Common myeloid progenitor, CD34-positive (primary cell): ENCODE measurements at regions not wholly inside any gene's neighbourhood (a gene's known extent, or its start where the extent isn't known, plus 50 kb on each side); places are given as distances from the start of the nearest gene placed in this dataset.
"Not testable (repeated sequence)": the region's sequence is repeated elsewhere in the genome, so short reads cannot be mapped to it uniquely, and the experiment has no call there.

Experiments used
- CTCF ChIA-PET: fragments of 350-600 bp; sonication (Branson Sonifier 250); formaldehyde crosslinking; loops from one replicate; lab custom pipeline; 2021; ENCODE audit warnings: antibody characterized with exemption; lab: Charles Lee
- POLR2A ChIA-PET: fragments of 350-600 bp; sonication (Branson Sonifier 250); formaldehyde crosslinking; loops from one replicate; lab custom pipeline; 2021; ENCODE audit warnings: antibody characterized with exemption; lab: Charles Lee
- DNase-seq, 3 donors: peaks; one replicate each; pipeline versions ENCODE4 v3.0.0 to v3.0.0-alpha.2; 2013
- H3K27ac ChIP-seq, 2 experiments: 1 replicate in 1 of 2; 2 replicates in 1 of 2; pipeline ENCODE4 v1.7.0; 2013; ENCODE audit warnings: inconsistent platforms in 2 of 2, low read length in 2 of 2, mild to moderate bottlenecking in 2 of 2, low read depth in 1 of 2, moderate library complexity in 1 of 2; ENCODE audit not compliant: severe bottlenecking in 2 of 2, insufficient read depth in 1 of 2, poor library complexity in 1 of 2
- H3K27me3 ChIP-seq, 5 experiments: replicated peaks in 2 of 5; 1 replicate in 3 of 5; 2 replicates in 2 of 5; pipeline versions ENCODE4 v1.6.1 to v1.7.0; 2013; ENCODE audit warnings: low read length in 4 of 5, mild to moderate bottlenecking in 2 of 5, moderate library complexity in 2 of 5, inconsistent platforms in 1 of 5; ENCODE audit not compliant: insufficient read depth in 5 of 5, control insufficient read depth in 4 of 5
- H3K36me3 ChIP-seq, 4 experiments: 1 replicate in 2 of 4; 2 replicates in 2 of 4; pipeline versions ENCODE4 v1.6.1 to v1.7.0; 2013; ENCODE audit warnings: low read length in 3 of 4, control low read depth in 1 of 4, mild to moderate bottlenecking in 1 of 4; ENCODE audit not compliant: control insufficient read depth in 4 of 4, insufficient read depth in 4 of 4
- H3K4me1 ChIP-seq, 4 experiments: 1 replicate in 3 of 4; 2 replicates in 1 of 4; pipeline versions ENCODE4 v1.6.1 to v1.7.1; 2013; ENCODE audit warnings: low read length in 3 of 4, mild to moderate bottlenecking in 3 of 4, control low read depth in 1 of 4, inconsistent platforms in 1 of 4, moderate library complexity in 1 of 4; ENCODE audit not compliant: control insufficient read depth in 4 of 4, insufficient read depth in 4 of 4; ENCODE audit errors: control extremely low read depth in 1 of 4
- H3K4me3 ChIP-seq, 7 experiments: 1 replicate in 4 of 7; 2 replicates in 3 of 7; pipeline versions ENCODE4 v1.5.1 to v1.7.0; 2013; ENCODE audit warnings: mild to moderate bottlenecking in 7 of 7, low read length in 6 of 7, moderate library complexity in 6 of 7, inconsistent platforms in 2 of 7, low read depth in 2 of 7, control low read depth in 1 of 7; ENCODE audit not compliant: insufficient read depth in 4 of 7, control insufficient read depth in 1 of 7; ENCODE audit errors: extremely low read depth in 1 of 7
- H3K9me3 ChIP-seq, 5 experiments: 1 replicate in 4 of 5; 2 replicates in 1 of 5; pipeline versions ENCODE4 v1.6.1 to v1.7.1; 2013; ENCODE audit warnings: low read length in 4 of 5, mild to moderate bottlenecking in 2 of 5, inconsistent platforms in 1 of 5, low read depth in 1 of 5, moderate library complexity in 1 of 5; ENCODE audit not compliant: control insufficient read depth in 4 of 5, insufficient read depth in 2 of 5; ENCODE audit errors: control extremely low read depth in 1 of 5
- WGBS: methylation state at CpG from one replicate; pipeline ENCODE4 v1.1.5; 2013; ENCODE audit not compliant: insufficient coverage; 5-methylcytosine and 5-hydroxymethylcytosine counted together

DNA sequence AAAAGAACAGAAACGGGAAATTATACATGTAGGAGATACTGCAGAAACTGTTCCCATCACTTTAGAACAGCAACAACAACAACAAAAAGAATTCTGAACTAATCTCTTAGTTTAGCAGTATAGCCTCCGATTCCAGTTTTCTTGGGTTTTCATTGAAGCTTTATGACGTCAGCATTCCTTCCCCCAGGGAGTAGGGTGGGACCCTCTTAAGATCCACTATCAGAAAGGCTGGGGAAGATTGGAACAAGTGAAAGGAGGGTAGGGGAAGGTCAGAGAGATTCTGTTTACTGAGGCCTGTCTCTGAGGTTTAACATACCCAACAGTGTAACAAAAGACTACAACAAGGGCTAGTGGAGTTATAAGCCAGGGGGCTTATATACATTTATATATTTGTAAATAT, 121.4 kb upstream of the OLFM3 start:
- Histone ChIP-seq H3K27ac (no peak overlapping the region), H3K27me3 (no peaks in the 10 kb centered on the region), H3K36me3 (no peaks in the 10 kb centered on the region), H3K4me3 (no peak overlapping the region), H3K9me3 (no peaks in the 10 kb centered on the region), H3K4me1 (no peaks in the 10 kb centered on the region)
- WGBS: no CpG with 5 or more reads among the region's 3 CpGs
- ChIA-PET POLR2A (no interaction called here), CTCF (no interaction called here)
- no peak for DNase-seq

DNA sequence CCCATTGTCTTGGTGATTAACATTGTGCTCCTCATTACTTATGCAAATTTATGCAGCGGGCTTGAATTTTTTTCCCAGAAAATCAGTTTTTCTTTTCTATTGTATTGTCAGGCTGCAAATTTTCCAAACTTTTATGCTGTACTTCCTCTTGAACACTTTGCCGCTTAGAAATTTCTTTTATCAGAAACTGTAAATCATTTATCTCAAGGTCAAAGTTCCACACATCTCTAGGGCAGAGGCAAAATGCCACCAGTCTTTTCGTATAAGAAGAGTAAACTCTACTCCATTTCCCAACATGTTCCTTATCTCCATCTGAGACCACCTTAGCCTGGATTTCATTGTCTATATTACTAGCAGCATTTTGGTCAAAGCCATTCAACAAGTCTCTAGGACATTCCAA, 113.9 kb upstream of the OLFM3 start:
- 92% methylated on average over 3 of the region's 3 CpGs for WGBS
- no peak overlapping the region for H3K4me3 ChIP-seq
- no peaks in the 10 kb centered on the region for H3K4me1 ChIP-seq
- ChIA-PET CTCF (no interaction called here), POLR2A (no interaction called here)
- H3K27ac ChIP-seq: no peak overlapping the region
- no peak for DNase-seq
- H3K36me3 ChIP-seq: no peaks in the 10 kb centered on the region
- H3K27me3 ChIP-seq: peaks cover 0 to 2% (median 0%) of the 10 kb centered on the region in 5 experiments
- no peaks in the 10 kb centered on the region for H3K9me3 ChIP-seq

DNA sequence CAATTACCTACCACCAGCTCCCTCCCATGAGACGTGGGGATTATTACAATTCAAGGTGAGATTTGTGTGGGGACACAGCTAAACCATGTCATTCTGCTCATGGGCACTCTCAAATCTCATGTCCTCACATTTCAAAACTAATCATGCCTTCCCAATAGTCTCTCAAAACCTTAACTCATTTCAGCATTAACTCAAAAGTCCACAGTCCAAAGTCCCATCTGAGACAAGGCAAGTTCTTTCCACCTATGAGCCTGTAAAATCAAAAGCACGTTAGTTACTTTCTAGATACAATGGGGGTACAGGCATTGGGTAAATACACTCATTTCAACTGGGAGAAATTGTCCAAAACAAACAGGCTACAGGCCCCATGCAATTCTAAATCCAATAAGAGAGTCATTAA, 112.8 kb upstream of the OLFM3 start:
- POLR2A ChIA-PET: not testable (repeated sequence)

DNA sequence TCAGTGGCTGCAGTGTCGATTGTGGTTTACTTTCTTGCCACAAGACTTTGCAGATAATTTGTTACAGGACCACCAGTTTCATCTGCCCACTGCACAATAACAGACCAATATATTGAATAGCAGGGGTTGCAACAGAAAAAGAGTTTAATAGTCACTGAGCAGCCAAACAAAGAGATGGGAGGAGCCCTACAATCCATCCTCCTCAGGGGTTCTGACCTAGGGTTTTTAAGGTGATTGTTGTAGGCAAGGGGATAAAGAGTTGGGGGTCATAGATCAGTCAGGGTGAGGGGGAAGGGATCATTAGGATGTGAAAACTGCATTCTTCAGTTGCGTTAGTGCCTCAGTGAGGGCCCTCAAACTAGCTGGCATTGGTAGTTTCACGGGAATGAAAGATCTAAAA, 110.7 kb upstream of the OLFM3 start:
- Histone ChIP-seq H3K4me3 (no peak overlapping the region), H3K36me3 (no peaks in the 10 kb centered on the region), H3K4me1 (no peaks in the 10 kb centered on the region), H3K9me3 (no peaks in the 10 kb centered on the region), H3K27ac (no peak overlapping the region), H3K27me3 (peaks cover 0 to 2% (median 0%) of the 10 kb centered on the region in 5 experiments)
- DNase-seq: no peak
- ChIA-PET CTCF (no interaction called here), POLR2A (no interaction called here)
- WGBS: 83% methylated on average over 2 of the region's 3 CpGs

More for the DNA sequence above, 112.8 kb upstream of the OLFM3 start:
- H3K36me3 ChIP-seq, H3K4me1 ChIP-seq, H3K27me3 ChIP-seq, H3K4me3 ChIP-seq, H3K27ac ChIP-seq, H3K9me3 ChIP-seq, DNase-seq, CTCF ChIA-PET: not testable (repeated sequence)
- WGBS: 100% methylated on average over 1 of the region's 2 CpGs

DNA sequence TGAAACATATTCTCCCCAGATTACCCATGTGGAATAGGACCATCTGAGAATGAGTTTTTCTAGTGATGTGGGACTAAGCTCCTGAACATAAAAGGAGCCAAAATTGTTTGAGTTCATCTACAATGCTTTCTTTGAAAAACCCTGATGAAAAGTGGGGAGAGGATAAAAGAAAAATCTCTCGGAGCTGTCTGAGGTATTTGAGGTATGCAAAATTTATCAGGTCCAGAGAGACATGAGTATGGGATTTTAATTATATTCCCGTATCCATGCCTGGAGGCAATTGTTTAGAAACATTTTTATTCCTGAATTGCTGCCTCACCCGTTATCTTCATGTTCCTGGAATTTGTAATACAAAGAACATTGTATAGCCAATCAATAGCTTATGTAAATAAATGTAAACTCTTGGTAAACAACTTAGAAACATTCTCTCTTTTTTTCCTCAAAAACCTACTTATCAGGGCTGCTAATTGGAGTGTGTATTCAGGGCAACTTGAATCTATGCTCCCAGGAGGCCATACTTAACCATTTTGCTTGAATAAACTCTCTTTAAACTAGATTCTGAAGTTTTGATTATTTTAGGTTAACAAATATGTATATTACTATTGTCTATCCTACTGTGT, 109.3 kb upstream of the OLFM3 start:
- DNase-seq: no peak
- ChIA-PET CTCF (no interaction called here), POLR2A (no interaction called here)
- Histone ChIP-seq H3K36me3 (no peaks in the 10 kb centered on the region), H3K4me3 (no peak overlapping the region), H3K27ac (no peak overlapping the region), H3K4me1 (no peaks in the 10 kb centered on the region), H3K9me3 (no peaks in the 10 kb centered on the region), H3K27me3 (peaks cover 0 to 2% (median 0%) of the 10 kb centered on the region in 5 experiments)
- WGBS: 67% methylated on average over 1 of the region's 3 CpGs

DNA sequence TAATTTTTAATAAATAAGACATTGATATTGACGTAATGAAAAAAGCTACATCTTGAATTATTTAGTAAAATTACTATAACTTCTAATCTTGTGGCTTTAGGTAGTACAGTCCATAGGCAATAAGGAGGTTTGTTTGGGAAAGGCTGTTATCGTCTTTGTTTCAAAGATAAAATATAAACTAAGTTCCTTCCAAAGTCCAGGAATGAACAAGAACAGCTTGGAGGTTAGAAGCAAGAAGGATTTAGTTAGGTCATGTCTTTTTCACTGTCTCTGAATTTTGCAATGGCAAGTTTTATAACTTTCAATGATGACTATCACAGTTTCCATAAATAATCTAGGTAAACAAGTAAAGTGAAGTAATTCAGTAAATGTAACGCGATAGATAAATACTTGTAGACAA, 106.9 kb upstream of the OLFM3 start:
- Histone ChIP-seq H3K36me3 (no peaks in the 10 kb centered on the region), H3K9me3 (no peaks in the 10 kb centered on the region), H3K4me1 (no peaks in the 10 kb centered on the region), H3K27me3 (peaks cover 0 to 2% (median 0%) of the 10 kb centered on the region in 5 experiments), H3K27ac (no peak overlapping the region), H3K4me3 (no peak overlapping the region)
- ChIA-PET POLR2A (no interaction called here), CTCF (interaction anchor here (1.4 kb wide), 1 partner anchor 13 kb away, joined by 4 read pairs; no protein-coding TSS in a partner anchor)
- WGBS: no CpG with 5 or more reads among the region's 4 CpGs
- DNase-seq: no peak

GRCh38 chr1:102102276-102102780, 105.6 kb upstream of the OLFM3 start:
- H3K4me1 ChIP-seq: no peaks in the 10 kb centered on the region
- ChIA-PET CTCF (interaction anchor here (1.4 kb wide), 1 partner anchor 12 kb away, joined by 4 read pairs; no protein-coding TSS in a partner anchor), POLR2A (interaction anchor here (0.7 kb wide), 1 partner anchor 1166 kb away, joined by 3 read pairs; no protein-coding TSS in a partner anchor)
- H3K4me3 ChIP-seq: no peak overlapping the region
- DNase-seq: no peak
- H3K27ac ChIP-seq: no peak overlapping the region
- 95% methylated on average over 3 of the region's 3 CpGs for WGBS
- no peaks in the 10 kb centered on the region for H3K36me3 ChIP-seq
- no peaks in the 10 kb centered on the region for H3K9me3 ChIP-seq
- peaks cover 0 to 2% (median 0%) of the 10 kb centered on the region in 5 experiments for H3K27me3 ChIP-seq
